ENCODE measurements at regions not wholly inside any gene's neighbourhood (a gene's known extent, or its start where the extent isn't known, plus 50 kb on each side); places are given as distances from the start of the nearest gene placed in this dataset.

- no peaks in the 10 kb centered on the region for H3K4me1 ChIP-seq (ENCODE audit: control insufficient read depth, low read length)
- H4K20me1 ChIP-seq (ENCODE audit: control insufficient read depth, insufficient read depth, low read depth, low read length), result no peaks in the 10 kb centered on the region
- no peak overlapping the region for H3K27ac ChIP-seq (ENCODE audit: low read depth, low read length)
- no peaks in the 10 kb centered on the region for H3K9me3 ChIP-seq (ENCODE audit: control insufficient read depth, insufficient read depth, low read length)
- H3K27me3 ChIP-seq (ENCODE audit: control insufficient read depth, low read length), result no peaks in the 10 kb centered on the region
- H3K9me2 ChIP-seq (replicated peaks; ENCODE audit: control insufficient read depth, low read length), result no peaks in the 10 kb centered on the region
- no peak overlapping the region for H3K4me2 ChIP-seq (ENCODE audit: low read length)
- no peak for TF ChIP-seq EZH2phosphoT487 (IDR thresholded peaks at IDR 0.05; ENCODE audit: borderline replicate concordance, low read length)
- H3K4me3 ChIP-seq (ENCODE audit: low read length), result no peak overlapping the region
- H3K79me2 ChIP-seq (ENCODE audit: control insufficient read depth, low read length), result no peaks in the 10 kb centered on the region
- H3K36me3 ChIP-seq (ENCODE audit: control insufficient read depth, low read length), result no peaks in the 10 kb centered on the region
- no peaks in the 10 kb centered on the region for H3F3A ChIP-seq (ENCODE audit: control insufficient read depth, insufficient read depth)
These were observed 125.8 kb upstream of the CDH19 start for GRCh38 chr18:66729442-66730239.

- Histone ChIP-seq H3K27me3 (ENCODE audit: control insufficient read depth, low read length) (no peaks in the 10 kb centered on the region), H3K4me2 (ENCODE audit: low read length) (no peak overlapping the region), H3K9me2 (replicated peaks; ENCODE audit: control insufficient read depth, low read length) (no peaks in the 10 kb centered on the region), H4K20me1 (ENCODE audit: control insufficient read depth, insufficient read depth, low read depth, low read length) (no peaks in the 10 kb centered on the region), H3F3A (ENCODE audit: control insufficient read depth, insufficient read depth) (no peaks in the 10 kb centered on the region), H3K27ac (ENCODE audit: low read depth, low read length) (no peak overlapping the region), H3K9me3 (ENCODE audit: control insufficient read depth, insufficient read depth, low read length) (no peaks in the 10 kb centered on the region), H3K79me2 (ENCODE audit: control insufficient read depth, low read length) (no peaks in the 10 kb centered on the region), H3K36me3 (ENCODE audit: control insufficient read depth, low read length) (no peaks in the 10 kb centered on the region), H3K4me3 (ENCODE audit: low read length) (no peak overlapping the region), H3K4me1 (ENCODE audit: control insufficient read depth, low read length) (no peaks in the 10 kb centered on the region)
- no peak for TF ChIP-seq EZH2phosphoT487 (IDR thresholded peaks at IDR 0.05; ENCODE audit: borderline replicate concordance, low read length)
- TF ChIP-seq CTCF (IDR thresholded peaks at IDR 0.05; ENCODE audit: low read depth, low read length, poor library complexity, severe bottlenecking), result no peak
These were observed 125.1 kb upstream of the CDH19 start for GRCh38 chr18:66728951-66729350.

- no peak overlapping the region for H3K4me3 ChIP-seq (ENCODE audit: low read length)
- no peaks in the 10 kb centered on the region for H3F3A ChIP-seq (ENCODE audit: control insufficient read depth, insufficient read depth)
- no peaks in the 10 kb centered on the region for H3K9me3 ChIP-seq (ENCODE audit: control insufficient read depth, insufficient read depth, low read length)
- no peaks in the 10 kb centered on the region for H3K27me3 ChIP-seq (ENCODE audit: control insufficient read depth, low read length)
- no peaks in the 10 kb centered on the region for H3K9me2 ChIP-seq (replicated peaks; ENCODE audit: control insufficient read depth, low read length)
- H3K79me2 ChIP-seq (ENCODE audit: control insufficient read depth, low read length), result no peaks in the 10 kb centered on the region
- no peaks in the 10 kb centered on the region for H3K4me1 ChIP-seq (ENCODE audit: control insufficient read depth, low read length)
- H3K27ac ChIP-seq (ENCODE audit: low read depth, low read length), result no peak overlapping the region
- TF ChIP-seq CTCF (IDR thresholded peaks at IDR 0.05; ENCODE audit: low read depth, low read length, poor library complexity, severe bottlenecking) (no peak), EZH2phosphoT487 (IDR thresholded peaks at IDR 0.05; ENCODE audit: borderline replicate concordance, low read length) (no peak)
- no peak overlapping the region for H3K4me2 ChIP-seq (ENCODE audit: low read length)
- H3K36me3 ChIP-seq (ENCODE audit: control insufficient read depth, low read length), result no peaks in the 10 kb centered on the region
- H4K20me1 ChIP-seq (ENCODE audit: control insufficient read depth, insufficient read depth, low read depth, low read length), result no peaks in the 10 kb centered on the region
These were observed 124.1 kb upstream of the CDH19 start for GRCh38 chr18:66727991-66728390.

- H3K4me2 ChIP-seq (ENCODE audit: low read length), result no peak overlapping the region
- H4K20me1 ChIP-seq (ENCODE audit: control insufficient read depth, insufficient read depth, low read depth, low read length), result no peaks in the 10 kb centered on the region
- H3K4me1 ChIP-seq (ENCODE audit: control insufficient read depth, low read length), result no peaks in the 10 kb centered on the region
- H3K79me2 ChIP-seq (ENCODE audit: control insufficient read depth, low read length), result no peaks in the 10 kb centered on the region
- TF ChIP-seq CTCF (IDR thresholded peaks at IDR 0.05; ENCODE audit: low read depth, low read length, poor library complexity, severe bottlenecking) (no peak), EZH2phosphoT487 (IDR thresholded peaks at IDR 0.05; ENCODE audit: borderline replicate concordance, low read length) (no peak)
- no peak overlapping the region for H3K27ac ChIP-seq (ENCODE audit: low read depth, low read length)
- no peak overlapping the region for H3K4me3 ChIP-seq (ENCODE audit: low read length)
- H3K36me3 ChIP-seq (ENCODE audit: control insufficient read depth, low read length), result no peaks in the 10 kb centered on the region
- H3K27me3 ChIP-seq (ENCODE audit: control insufficient read depth, low read length), result no peaks in the 10 kb centered on the region
- no peaks in the 10 kb centered on the region for H3F3A ChIP-seq (ENCODE audit: control insufficient read depth, insufficient read depth)
- no peaks in the 10 kb centered on the region for H3K9me3 ChIP-seq (ENCODE audit: control insufficient read depth, insufficient read depth, low read length)
- no peaks in the 10 kb centered on the region for H3K9me2 ChIP-seq (replicated peaks; ENCODE audit: control insufficient read depth, low read length)
These were observed 120.9 kb upstream of the CDH19 start for GRCh38 chr18:66724664-66725356.
